ENCODE measurements at regions not wholly inside any gene's neighbourhood (a gene's known extent, or its start where the extent isn't known, plus 50 kb on each side); places are given as distances from the start of the nearest gene placed in this dataset.

DNA sequence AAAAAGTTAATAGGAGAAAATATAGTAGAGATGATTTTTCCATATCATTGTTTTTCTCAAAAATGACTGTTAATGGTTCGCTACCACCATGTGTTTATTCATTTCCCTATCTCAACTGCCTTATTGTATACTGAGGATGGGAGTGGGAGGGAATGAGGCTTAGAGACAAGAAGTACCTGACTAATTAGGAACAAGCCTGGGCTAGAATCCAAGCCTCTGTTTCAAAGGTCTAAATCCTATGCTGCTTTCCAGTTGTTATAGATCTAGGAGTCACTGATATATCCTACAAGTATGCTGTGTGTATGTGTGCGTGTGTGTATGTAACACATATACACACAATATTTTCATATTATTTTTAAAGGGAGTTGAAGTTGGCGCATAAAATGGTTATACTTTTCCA is 465.9 kb downstream of the EPHA4 start:
- TF ChIP-seq POLR2A (IDR thresholded peaks at IDR 0.05) (no peak), CTCF (IDR thresholded peaks at IDR 0.05) (no peak), EP300 (IDR thresholded peaks at IDR 0.05) (no peak)
